GM12878 (cell line): ENCODE measurements at regions not wholly inside any gene's neighbourhood (a gene's known extent, or its start where the extent isn't known, plus 50 kb on each side); places are given as distances from the start of the nearest gene placed in this dataset.

Experiments used
- ATAC-seq: fragments of 200-7000 bp; cut with Tn5 transposase; 3 replicates; pipeline ENCODE4 v1.9.1; 2020; ENCODE audit warnings: mild to moderate bottlenecking, moderate library complexity
- BruUV-seq: library from RNA; stranded (reverse); fragments of 400-500 nt; replicated peaks from 2 replicates; lab custom pipeline; 2021; lab: Mats Ljungman, UMichigan
- CTCF ChIA-PET: fragments of 300-600 bp; sonication (Branson Sonifier 250); formaldehyde crosslinking; extraction: SDS; loops from one replicate; lab custom pipeline; 2021; ENCODE audit warnings: inconsistent platforms; lab: Yijun Ruan, JAX
- POLR2A ChIA-PET: fragments of 350-600 bp; formaldehyde crosslinking; extraction: SDS; loops from one replicate; lab custom pipeline; 2021; ENCODE audit warnings: inconsistent platforms; lab: Charles Lee
- RAD21 ChIA-PET: fragments of 300-600 bp; sonication (Branson Sonifier 250); formaldehyde crosslinking; loops from one replicate; lab custom pipeline; 2023; ENCODE audit warnings: antibody characterized with exemption; ENCODE audit not compliant: unreplicated experiment; lab: Charles Lee
- SMC1A ChIA-PET: fragments of 300-600 bp; sonication (Branson Sonifier 250); formaldehyde crosslinking; loops from one replicate; lab custom pipeline; 2023; ENCODE audit not compliant: unreplicated experiment, uncharacterized antibody; lab: Charles Lee
- DNase-seq: peaks from one replicate; pipeline ENCODE4 v3.0.0-alpha.2; 2011; ENCODE audit warnings: low read depth, low spot score
- FAIRE-seq: peaks from 3 replicates; lab custom pipeline; 2011; peaks lifted over from hg19 to GRCh38; lab: Jason Lieb, UNC
- H2AFZ ChIP-seq: 2 replicates; pipeline ENCODE4 v1.6.0; 2011; ENCODE audit warnings: low read depth, low read length, control low read depth; ENCODE audit not compliant: control insufficient read depth
- H3K27ac ChIP-seq: 2 replicates; pipeline ENCODE4 v1.5.1; 2011; ENCODE audit warnings: control low read depth; ENCODE audit not compliant: control insufficient read depth, insufficient read depth
- H3K27me3 ChIP-seq, 2 experiments: replicated peaks in 1 of 2; 2 replicates each; pipeline versions ENCODE4 v1.6.0 to v1.6.1; 2011; ENCODE audit warnings: low read length in 1 of 2; ENCODE audit not compliant: control insufficient read depth in 2 of 2, insufficient read depth in 2 of 2
- H3K36me3 ChIP-seq, 2 experiments: 2 replicates each; pipeline ENCODE4 v1.5.1; 2011; ENCODE audit warnings: low read length in 1 of 2; ENCODE audit not compliant: control insufficient read depth in 2 of 2, insufficient read depth in 2 of 2
- H3K4me1 ChIP-seq: 2 replicates; pipeline ENCODE4 v1.6.1; 2011; ENCODE audit warnings: mild to moderate bottlenecking, low read length, moderate library complexity, mixed read lengths; ENCODE audit not compliant: control insufficient read depth, insufficient read depth
- H3K4me2 ChIP-seq: 2 replicates; pipeline ENCODE4 v1.6.0; 2011; ENCODE audit warnings: control low read depth; ENCODE audit not compliant: control insufficient read depth, insufficient read depth
- H3K4me3 ChIP-seq: fragments of 200-600 bp; sonication (generic); 2 replicates; pipeline ENCODE4 v1.5.1; 2016
- H3K79me2 ChIP-seq: 2 replicates; pipeline ENCODE4 v1.6.0; 2011; ENCODE audit warnings: low read length; ENCODE audit not compliant: control insufficient read depth, insufficient read depth
- H3K9ac ChIP-seq: 2 replicates; pipeline ENCODE4 v1.8.0; 2011; ENCODE audit warnings: low read length, control low read depth, mixed read lengths; ENCODE audit not compliant: control insufficient read depth, insufficient read depth
- H3K9me3 ChIP-seq: replicated peaks from 3 replicates; pipeline ENCODE4 v1.5.1; 2011; ENCODE audit warnings: mild to moderate bottlenecking, low read length; ENCODE audit not compliant: control insufficient read depth, insufficient read depth
- H4K20me1 ChIP-seq: 2 replicates; pipeline ENCODE4 v1.6.0; 2011; ENCODE audit not compliant: control insufficient read depth, insufficient read depth
- CHD1 ChIP-seq: IDR thresholded peaks from 2 replicates; pipeline ENCODE4 v1.6.1; 2012; ENCODE audit warnings: low read depth, low read length, improper control_type of control experiment
- ELK1 ChIP-seq: IDR thresholded peaks from 2 replicates; pipeline ENCODE4 v1.6.1; 2012; ENCODE audit warnings: low read depth, low read length, improper control_type of control experiment
- HDAC2 ChIP-seq: fragments of 200-600 bp; sonication (generic); IDR thresholded peaks from 2 replicates; pipeline ENCODE4 v1.6.1; 2017
- HSF1 ChIP-seq: fragments of 150-350 bp; IDR thresholded peaks from 2 replicates; pipeline ENCODE4 v1.6.1; 2014; ENCODE audit warnings: mild to moderate bottlenecking, low read depth, low read length
- JUNB ChIP-seq: IDR thresholded peaks from 2 replicates; pipeline ENCODE4 v1.6.1; 2016; ENCODE audit warnings: antibody characterized with exemption, mild to moderate bottlenecking
- LARP7 ChIP-seq: fragments of 450-650 bp; IDR thresholded peaks from 2 replicates; pipeline ENCODE4 v1.6.1; 2017; ENCODE audit warnings: mild to moderate bottlenecking
- MXI1 ChIP-seq: fragments of 150-350 bp; IDR thresholded peaks from 2 replicates; pipeline ENCODE4 v1.6.1; 2011; ENCODE audit warnings: low read depth, mild to moderate bottlenecking, inconsistent platforms, low read length, improper control_type of control experiment
- NR2C2 ChIP-seq: IDR thresholded peaks from 2 replicates; pipeline ENCODE4 v1.6.1; 2011; ENCODE audit warnings: borderline replicate concordance, low read depth; ENCODE audit not compliant: control insufficient read depth, insufficient read length
- SMC3 ChIP-seq: IDR thresholded peaks from 2 replicates; pipeline ENCODE4 v1.6.1; 2011; ENCODE audit warnings: low read length, improper control_type of control experiment, borderline replicate concordance
- SREBF1 ChIP-seq: IDR thresholded peaks from 2 replicates; pipeline ENCODE4 v1.6.1; 2012; ENCODE audit warnings: mild to moderate bottlenecking, low read length
- TAF1 ChIP-seq: IDR thresholded peaks from 2 replicates; pipeline ENCODE4 v1.6.1; 2011; ENCODE audit warnings: mild to moderate bottlenecking, low read depth, low read length, borderline replicate concordance
- YY1 ChIP-seq: IDR thresholded peaks from 2 replicates; pipeline ENCODE4 v1.6.1; 2011; ENCODE audit warnings: low read depth, mild to moderate bottlenecking, low read length
- ZBED1 ChIP-seq: IDR thresholded peaks from 2 replicates; pipeline ENCODE4 v1.6.1; 2016; ENCODE audit warnings: borderline replicate concordance
- ZNF217 ChIP-seq: fragments of 450-650 bp; IDR thresholded peaks from 2 replicates; pipeline ENCODE4 v1.6.1; 2017; ENCODE audit warnings: antibody characterized with exemption, mild to moderate bottlenecking
- WGBS: methylation state at CpG from one replicate; pipeline ENCODE4 v1.1.6; 2016; ENCODE audit warnings: low lambda C conversion rate; ENCODE audit not compliant: insufficient replicate concordance, insufficient coverage; ENCODE audit errors: missing lambda C conversion rate; 5-methylcytosine and 5-hydroxymethylcytosine counted together
- in situ Hi-C: fragments of 300-500 bp; cut with MboI; formaldehyde crosslinking; loops from 9 replicates; pipeline ENCODE4 v1.14.3; 2018; ENCODE audit warnings: mixed read lengths
- intact Hi-C: fragments of 100-400 bp; cut with micrococcal nuclease; formaldehyde crosslinking; loops from one replicate; pipeline ENCODE4 v1.14.2; 2022; ENCODE audit not compliant: unreplicated experiment
- TF ChIP-seq, protein P1 (sequence below): fragments of 450-650 bp; IDR thresholded peaks from 2 replicates; pipeline ENCODE4 v1.6.1; 2018; ENCODE audit warnings: mild to moderate bottlenecking, low read depth, moderate library complexity; ENCODE audit not compliant: partially characterized antibody

- CTCF ChIA-PET = no interaction called here
- Histone ChIP-seq H3K4me3 (no peak overlapping the region), H3K4me1 (no peaks in the 10 kb centered on the region), H2AFZ (no peak overlapping the region), H3K4me2 (no peak overlapping the region), H3K9ac (no peak overlapping the region), H3K27me3 (no peaks in the 10 kb centered on the region), H3K79me2 (no peaks in the 10 kb centered on the region), H3K27ac (no peak overlapping the region), H4K20me1 (no peaks in the 10 kb centered on the region), H3K9me3 (no peaks in the 10 kb centered on the region), H3K36me3 (no peaks in the 10 kb centered on the region)
- FAIRE-seq (no peak), DNase-seq (no peak), ATAC-seq (no peak)
- RAD21 ChIA-PET = no interaction called here
- POLR2A ChIA-PET = no interaction called here
- in situ Hi-C loops = no loop called here
- TF ChIP-seq CHD1 (no peak), ZNF217 (no peak), ZBED1 (no peak), MXI1 (no peak), SMC3 (no peak), HSF1 (no peak)
- WGBS = 0% methylated on average over 2 of the region's 2 CpGs
- SMC1A ChIA-PET = no interaction called here
- BruUV-seq = no TSS peak
- intact Hi-C loops = no loop called here
Measured at GRCh38 chr7:52700349-52700748, 335.1 kb upstream of the POM121L12 start.

GRCh38 chr7:52695973-52696595 lies 339.3 kb upstream of the POM121L12 start:
- intact Hi-C loops = no loop called here
- Histone ChIP-seq H3K4me1 (no peaks in the 10 kb centered on the region), H3K4me2 (no peak overlapping the region), H3K27ac (no peak overlapping the region), H2AFZ (no peak overlapping the region), H3K9ac (no peak overlapping the region), H4K20me1 (no peaks in the 10 kb centered on the region), H3K9me3 (no peaks in the 10 kb centered on the region), H3K27me3 (no peaks in the 10 kb centered on the region), H3K4me3 (no peak overlapping the region), H3K36me3 (no peaks in the 10 kb centered on the region), H3K79me2 (no peaks in the 10 kb centered on the region)
- BruUV-seq = no TSS peak
- 23% methylated on average over 5 of the region's 5 CpGs for WGBS
- in situ Hi-C loops = no loop called here
- DNase-seq (no peak), FAIRE-seq (no peak), ATAC-seq (no peak)
- ChIA-PET RAD21 (no interaction called here), SMC1A (no interaction called here), POLR2A (no interaction called here), CTCF (no interaction called here)
- TF ChIP-seq NR2C2 = no peak
- TF ChIP-seq LARP7 = no peak
- no peak for TF ChIP-seq SREBF1
- no peak for TF ChIP-seq TAF1
- TF ChIP-seq HDAC2 = no peak
- TF ChIP-seq, protein P1, sequence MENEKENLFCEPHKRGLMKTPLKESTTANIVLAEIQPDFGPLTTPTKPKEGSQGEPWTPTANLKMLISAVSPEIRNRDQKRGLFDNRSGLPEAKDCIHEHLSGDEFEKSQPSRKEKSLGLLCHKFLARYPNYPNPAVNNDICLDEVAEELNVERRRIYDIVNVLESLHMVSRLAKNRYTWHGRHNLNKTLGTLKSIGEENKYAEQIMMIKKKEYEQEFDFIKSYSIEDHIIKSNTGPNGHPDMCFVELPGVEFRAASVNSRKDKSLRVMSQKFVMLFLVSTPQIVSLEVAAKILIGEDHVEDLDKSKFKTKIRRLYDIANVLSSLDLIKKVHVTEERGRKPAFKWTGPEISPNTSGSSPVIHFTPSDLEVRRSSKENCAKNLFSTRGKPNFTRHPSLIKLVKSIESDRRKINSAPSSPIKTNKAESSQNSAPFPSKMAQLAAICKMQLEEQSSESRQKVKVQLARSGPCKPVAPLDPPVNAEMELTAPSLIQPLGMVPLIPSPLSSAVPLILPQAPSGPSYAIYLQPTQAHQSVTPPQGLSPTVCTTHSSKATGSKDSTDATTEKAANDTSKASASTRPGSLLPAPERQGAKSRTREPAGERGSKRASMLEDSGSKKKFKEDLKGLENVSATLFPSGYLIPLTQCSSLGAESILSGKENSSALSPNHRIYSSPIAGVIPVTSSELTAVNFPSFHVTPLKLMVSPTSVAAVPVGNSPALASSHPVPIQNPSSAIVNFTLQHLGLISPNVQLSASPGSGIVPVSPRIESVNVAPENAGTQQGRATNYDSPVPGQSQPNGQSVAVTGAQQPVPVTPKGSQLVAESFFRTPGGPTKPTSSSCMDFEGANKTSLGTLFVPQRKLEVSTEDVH = no peak
- no peak for TF ChIP-seq ELK1
- no peak for TF ChIP-seq JUNB
- TF ChIP-seq YY1 = no peak
